Activated CD4-positive, CD25-positive, alpha-beta regulatory T cell treated with anti-CD3 and anti-CD28 coated beads, Interleukin-2, amount 50 U/mL, for 16 hours (primary cell): ENCODE measurements at regions not wholly inside any gene's neighbourhood (a gene's known extent, or its start where the extent isn't known, plus 50 kb on each side); places are given as distances from the start of the nearest gene placed in this dataset.

Experiments
- DNase-seq: peaks from one replicate; pipeline ENCODE4 v3.0.0-alpha.2; 2020; ENCODE audit warnings: low read depth, low spot score

- no peak for DNase-seq
Measured at GRCh38 chr6:1482381-1483166, 93.2 kb downstream of the FOXF2 start.

- DNase-seq, result no peak
Measured at GRCh38 chr6:1485678-1486077, 96.3 kb downstream of the FOXF2 start.

GRCh38 chr6:1486387-1486786 is 97.0 kb downstream of the FOXF2 start:
- no peak for DNase-seq

- DNase-seq, result no peak
Measured at GRCh38 chr6:1487239-1487638, 97.9 kb downstream of the FOXF2 start.

GRCh38 chr6:1491025-1491424 is 101.6 kb downstream of the FOXF2 start:
- no peak for DNase-seq

- DNase-seq, result no peak
Measured at GRCh38 chr6:1491591-1492319, 102.4 kb downstream of the FOXF2 start.

GRCh38 chr6:1494671-1495070 is 105.3 kb downstream of the FOXF2 start:
- no peak for DNase-seq

- no peak for DNase-seq
Measured at GRCh38 chr6:1495344-1495743, 106.0 kb downstream of the FOXF2 start.

GRCh38 chr6:1496092-1496491 is 106.7 kb downstream of the FOXF2 start:
- DNase-seq, result no peak

- no peak for DNase-seq
Measured at GRCh38 chr6:1496836-1497760, 107.7 kb downstream of the FOXF2 start.

GRCh38 chr6:1497761-1498105 is 108.4 kb downstream of the FOXF2 start:
- no peak for DNase-seq

- DNase-seq, result no peak
Measured at GRCh38 chr6:1498491-1499113, 109.2 kb downstream of the FOXF2 start.

- DNase-seq, result no peak
Measured at GRCh38 chr6:1499777-1500176, 109.9 kb upstream of the FOXC1 start.

- DNase-seq, result no peak
Measured at GRCh38 chr6:1500913-1501312, 108.8 kb upstream of the FOXC1 start.

GRCh38 chr6:1502041-1502440 is 107.7 kb upstream of the FOXC1 start:
- no peak for DNase-seq

GRCh38 chr6:1503811-1504210 is 105.9 kb upstream of the FOXC1 start:
- no peak for DNase-seq

- no peak for DNase-seq
Measured at GRCh38 chr6:1504465-1504864, 105.2 kb upstream of the FOXC1 start.

GRCh38 chr6:1507251-1507650 is 102.5 kb upstream of the FOXC1 start:
- no peak for DNase-seq

- no peak for DNase-seq
Measured at GRCh38 chr6:1509241-1509640, 100.5 kb upstream of the FOXC1 start.

GRCh38 chr6:1510239-1510638 is 99.5 kb upstream of the FOXC1 start:
- DNase-seq, result no peak

- DNase-seq, result no peak
Measured at GRCh38 chr6:1513215-1513780, 96.4 kb upstream of the FOXC1 start.
